GM12875 (cell line): ENCODE measurements at regions not wholly inside any gene's neighbourhood (a gene's known extent, or its start where the extent isn't known, plus 50 kb on each side); places are given as distances from the start of the nearest gene placed in this dataset.

Experiments
- H3K4me3 ChIP-seq: one replicate; pipeline ENCODE4 v1.5.1; 2011; ENCODE audit warnings: low read depth, low read length, control low read depth
- TF ChIP-seq, protein P1 (sequence below): IDR thresholded peaks from 2 replicates; pipeline ENCODE4 v1.5.1; 2011; ENCODE audit warnings: low read depth, mild to moderate bottlenecking, control low read depth, inconsistent platforms, low read length, moderate library complexity, borderline replicate concordance; ENCODE audit not compliant: insufficient read depth

DNA sequence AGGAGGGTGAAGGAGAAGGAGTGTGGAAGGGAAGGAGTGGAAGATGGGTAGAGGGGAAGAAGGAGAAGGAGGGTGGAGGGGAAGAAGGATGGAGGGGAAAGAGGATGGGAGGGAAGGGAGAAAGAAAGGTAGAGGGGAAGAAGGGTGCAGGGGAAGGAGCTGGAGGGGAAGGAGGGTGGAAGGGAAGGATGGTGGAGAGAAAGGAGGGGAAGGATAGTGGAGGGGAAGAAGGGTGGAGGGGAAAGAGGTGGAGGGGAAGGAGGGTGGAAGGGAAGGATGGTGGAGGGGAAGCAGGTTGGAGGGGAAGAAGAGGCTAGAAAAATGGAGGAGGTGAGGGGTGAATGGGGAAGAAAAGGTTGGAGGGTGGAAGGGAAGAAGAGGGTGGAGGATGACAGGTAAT is 927.9 kb downstream of the UQCRFS1 start:
- TF ChIP-seq, protein P1, sequence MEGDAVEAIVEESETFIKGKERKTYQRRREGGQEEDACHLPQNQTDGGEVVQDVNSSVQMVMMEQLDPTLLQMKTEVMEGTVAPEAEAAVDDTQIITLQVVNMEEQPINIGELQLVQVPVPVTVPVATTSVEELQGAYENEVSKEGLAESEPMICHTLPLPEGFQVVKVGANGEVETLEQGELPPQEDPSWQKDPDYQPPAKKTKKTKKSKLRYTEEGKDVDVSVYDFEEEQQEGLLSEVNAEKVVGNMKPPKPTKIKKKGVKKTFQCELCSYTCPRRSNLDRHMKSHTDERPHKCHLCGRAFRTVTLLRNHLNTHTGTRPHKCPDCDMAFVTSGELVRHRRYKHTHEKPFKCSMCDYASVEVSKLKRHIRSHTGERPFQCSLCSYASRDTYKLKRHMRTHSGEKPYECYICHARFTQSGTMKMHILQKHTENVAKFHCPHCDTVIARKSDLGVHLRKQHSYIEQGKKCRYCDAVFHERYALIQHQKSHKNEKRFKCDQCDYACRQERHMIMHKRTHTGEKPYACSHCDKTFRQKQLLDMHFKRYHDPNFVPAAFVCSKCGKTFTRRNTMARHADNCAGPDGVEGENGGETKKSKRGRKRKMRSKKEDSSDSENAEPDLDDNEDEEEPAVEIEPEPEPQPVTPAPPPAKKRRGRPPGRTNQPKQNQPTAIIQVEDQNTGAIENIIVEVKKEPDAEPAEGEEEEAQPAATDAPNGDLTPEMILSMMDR = no peak
- H3K4me3 ChIP-seq = no peak overlapping the region

- no peak overlapping the region for H3K4me3 ChIP-seq
- TF ChIP-seq, protein P1 = no peak
Observed at GRCh38 chr19:28284389-28284788, 928.6 kb downstream of the UQCRFS1 start.

GRCh38 chr19:28283592-28283991 is 929.4 kb downstream of the UQCRFS1 start:
- TF ChIP-seq, protein P1 = no peak
- H3K4me3 ChIP-seq = no peak overlapping the region

DNA sequence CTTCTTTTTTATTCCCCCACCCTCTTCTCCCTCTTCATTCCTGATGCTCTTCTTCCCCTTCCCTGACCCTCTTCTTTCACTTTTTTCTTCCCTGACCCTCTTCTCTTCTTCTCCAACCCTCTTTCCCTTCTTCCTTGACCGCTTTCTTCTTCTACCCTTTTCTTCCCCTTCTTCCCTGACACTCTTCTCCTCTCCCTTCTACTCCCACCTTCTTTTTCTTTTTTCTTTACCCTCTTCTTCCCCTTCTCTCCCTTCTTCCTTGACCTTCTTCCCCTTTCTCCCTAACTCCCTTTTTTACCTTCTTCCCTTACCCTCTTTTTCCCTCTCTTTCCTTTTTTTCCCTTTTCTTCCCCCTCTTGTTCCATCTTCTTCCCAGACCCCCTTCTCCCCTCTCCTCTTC is 931.3 kb downstream of the UQCRFS1 start:
- TF ChIP-seq, protein P1 = no peak
- H3K4me3 ChIP-seq = no peak overlapping the region

- TF ChIP-seq, protein P1 = no peak
- H3K4me3 ChIP-seq = no peak overlapping the region
Observed at GRCh38 chr19:28264556-28264955, 948.4 kb downstream of the UQCRFS1 start.

GRCh38 chr19:28258829-28259228 is 954.1 kb downstream of the UQCRFS1 start:
- H3K4me3 ChIP-seq = no peak overlapping the region
- TF ChIP-seq, protein P1 = no peak

GRCh38 chr19:28257396-28257795 is 955.6 kb downstream of the UQCRFS1 start:
- H3K4me3 ChIP-seq = no peak overlapping the region
- TF ChIP-seq, protein P1 = no peak
